AG04449 (cell line): ENCODE measurements at regions not wholly inside any gene's neighbourhood (a gene's known extent, or its start where the extent isn't known, plus 50 kb on each side); places are given as distances from the start of the nearest gene placed in this dataset.

Experiments used
- CTCF ChIA-PET: fragments of 350-600 bp; formaldehyde crosslinking; extraction: SDS; loops from one replicate; lab custom pipeline; 2021; ENCODE audit warnings: antibody characterized with exemption; lab: Yijun Ruan, JAX
- POLR2A ChIA-PET: fragments of 400-600, 350-600 bp; formaldehyde crosslinking; extraction: SDS; loops from one replicate; lab custom pipeline; 2020; ENCODE audit warnings: antibody characterized with exemption, inconsistent platforms; lab: Yijun Ruan, JAX
- DNase-seq: peaks from one replicate; pipeline ENCODE4 v3.0.0-alpha.2; 2010; ENCODE audit warnings: low read depth, low spot score
- H3K4me3 ChIP-seq: 2 replicates; pipeline ENCODE4 v1.5.1; 2011; ENCODE audit warnings: low read depth, mild to moderate bottlenecking, control low read depth, low read length
- CTCF ChIP-seq: IDR thresholded peaks from one replicate; pipeline ENCODE4 v1.5.1; 2011; ENCODE audit warnings: mild to moderate bottlenecking, moderate library complexity, low read length, control low read depth, inconsistent platforms; ENCODE audit not compliant: insufficient read depth; ENCODE audit errors: missing control alignments

- H3K4me3 ChIP-seq = no peak overlapping the region
- ChIA-PET POLR2A (no interaction called here), CTCF (no interaction called here)
- DNase-seq = no peak
- no peak for TF ChIP-seq CTCF
Measured at GRCh38 chr4:131304686-131305085, 1844.4 kb upstream of the PCDH10 start.

GRCh38 chr4:131309628-131310027 is 1839.5 kb upstream of the PCDH10 start:
- no peak for TF ChIP-seq CTCF
- ChIA-PET CTCF (no interaction called here), POLR2A (no interaction called here)
- DNase-seq = no peak
- no peak overlapping the region for H3K4me3 ChIP-seq

GRCh38 chr4:131316086-131316485 is 1833.0 kb upstream of the PCDH10 start:
- POLR2A ChIA-PET = no interaction called here

GRCh38 chr4:131337936-131338335 is 1811.2 kb upstream of the PCDH10 start:
- no peak overlapping the region for H3K4me3 ChIP-seq
- ChIA-PET POLR2A (no interaction called here), CTCF (no interaction called here)
- DNase-seq = no peak
- TF ChIP-seq CTCF = no peak

More at GRCh38 chr4:131316086-131316485, 1833.0 kb upstream of the PCDH10 start:
- TF ChIP-seq CTCF = no peak
- DNase-seq = no peak
- CTCF ChIA-PET = no interaction called here
- H3K4me3 ChIP-seq = no peak overlapping the region

- no peak for TF ChIP-seq CTCF
- DNase-seq = no peak
- POLR2A ChIA-PET = no interaction called here
- H3K4me3 ChIP-seq = no peak overlapping the region
- CTCF ChIA-PET = no interaction called here
Measured at GRCh38 chr4:131339137-131339536, 1810.0 kb upstream of the PCDH10 start.

- no peak overlapping the region for H3K4me3 ChIP-seq
- ChIA-PET CTCF (no interaction called here), POLR2A (no interaction called here)
- DNase-seq = no peak
- no peak for TF ChIP-seq CTCF
Measured at GRCh38 chr4:131344761-131345160, 1804.3 kb upstream of the PCDH10 start.
